Tibial nerve (tissue), 3 donors: ENCODE measurements at regions not wholly inside any gene's neighbourhood (a gene's known extent, or its start where the extent isn't known, plus 50 kb on each side); places are given as distances from the start of the nearest gene placed in this dataset.

ENCODE experiments used
- CTCF ChIP-seq, 5 experiments: fragments of 200-600 bp in 3 of 5; fragments of 450-650 bp in 2 of 5; sonication (generic) in 3 of 5; IDR thresholded peaks; one replicate each; pipeline ENCODE4 v1.5.1; 2016 to 2019; ENCODE audit warnings: antibody characterized with exemption in 5 of 5, mild to moderate bottlenecking in 3 of 5, moderate library complexity in 2 of 5
- POLR2A ChIP-seq, 2 donors: fragments of 450-650 bp; IDR thresholded peaks; one replicate each; pipeline ENCODE4 v1.6.1; 2017; ENCODE audit warnings: antibody characterized with exemption in 2 of 2, mild to moderate bottlenecking in 2 of 2, moderate library complexity in 2 of 2

DNA sequence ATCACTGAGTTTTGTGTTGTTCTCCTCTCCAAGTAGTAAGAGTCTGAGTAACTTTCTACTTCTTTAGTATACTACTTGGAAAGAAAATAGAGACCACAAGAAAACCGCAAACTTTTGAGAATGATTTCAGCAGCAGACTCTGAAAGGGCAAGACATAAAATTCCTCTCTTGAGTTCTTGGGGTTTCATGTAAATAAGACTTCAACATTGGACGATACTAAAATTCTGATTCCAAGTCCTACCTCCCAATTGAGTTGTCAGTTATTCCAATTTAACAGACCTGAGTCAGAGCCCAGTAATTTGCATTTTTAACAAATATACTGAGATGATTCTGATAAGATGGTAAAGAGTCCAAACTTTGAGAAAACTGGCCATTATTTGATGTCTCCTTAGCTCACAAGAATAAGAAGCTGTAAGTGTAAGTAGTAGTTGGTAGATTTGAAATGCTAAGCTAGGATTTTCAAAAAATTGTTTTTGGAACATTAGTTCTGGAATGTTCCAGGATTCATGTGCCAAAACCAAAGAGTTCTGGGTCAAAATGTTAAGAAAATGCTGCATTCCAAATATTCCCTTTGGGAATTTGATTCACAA, 261.6 kb upstream of the SPOPL start:
- TF ChIP-seq CTCF (IDR thresholded peaks at IDR 0.05) (no peak), POLR2A (IDR thresholded peaks at IDR 0.05) (no peak)
